Femur (tissue), 1 donor: ENCODE measurements at regions not wholly inside any gene's neighbourhood (a gene's known extent, or its start where the extent isn't known, plus 50 kb on each side); places are given as distances from the start of the nearest gene placed in this dataset.

Experiments
- DNase-seq: peaks from one replicate; pipeline ENCODE4 v3.0.0-alpha.2; 2017

DNA sequence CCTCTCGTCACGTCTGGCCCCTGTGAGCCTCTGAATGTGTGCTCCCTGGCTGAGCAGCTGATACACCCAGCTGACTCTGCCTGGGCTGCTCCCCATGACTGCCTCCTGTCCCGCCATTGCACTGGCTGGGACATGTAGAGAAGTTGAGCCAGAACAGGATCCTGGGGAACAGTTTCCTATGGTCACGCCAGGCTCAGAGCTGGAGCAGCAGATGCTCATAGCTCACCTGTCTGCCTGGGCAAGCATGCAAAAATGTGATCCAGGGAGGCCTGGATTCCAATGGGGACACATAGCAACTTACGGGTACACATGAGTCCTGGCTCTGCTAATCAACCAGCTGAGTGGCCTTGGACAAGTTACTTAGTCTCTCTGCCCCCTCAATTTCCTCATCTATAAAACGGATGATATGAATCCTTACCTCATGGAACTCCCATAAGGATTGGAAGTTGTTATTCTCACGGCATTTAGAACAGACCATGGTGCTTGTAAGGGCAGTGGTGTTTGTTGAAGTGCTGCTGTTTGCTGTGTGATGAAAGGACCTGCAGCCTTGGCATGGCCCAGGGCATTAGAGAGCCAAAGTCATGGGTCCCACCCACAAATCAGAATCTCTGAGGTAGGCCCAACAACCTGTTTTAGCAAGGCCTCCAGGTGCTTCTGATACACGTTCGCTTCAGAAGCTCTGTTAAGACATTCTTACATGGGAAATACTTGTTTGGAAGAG lies 150.3 kb upstream of the VANGL1 start:
- DNase-seq, result no peak

DNA sequence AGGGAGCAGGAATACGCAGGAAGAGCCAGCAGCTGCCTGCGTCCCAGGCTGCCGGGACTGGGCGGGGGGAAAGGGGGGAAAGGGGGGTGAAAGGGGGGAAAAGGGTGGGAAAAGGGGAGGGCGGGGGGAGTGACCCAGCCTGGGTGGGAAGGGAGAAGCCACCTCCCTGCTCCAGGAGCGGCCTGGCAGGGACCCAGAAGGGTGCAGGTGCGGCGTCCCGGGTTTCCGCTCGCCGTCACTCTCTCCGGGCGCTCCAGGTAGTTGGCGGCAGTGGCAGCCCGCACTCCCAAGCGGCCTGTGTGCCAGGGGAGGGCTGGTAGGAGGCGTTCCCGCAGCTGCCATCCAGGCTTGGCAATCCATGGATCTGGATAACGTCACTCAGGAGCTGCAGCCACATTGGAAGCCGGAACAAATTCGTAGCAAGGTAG lies 141.0 kb upstream of the NGF start:
- DNase-seq, result no peak

DNA sequence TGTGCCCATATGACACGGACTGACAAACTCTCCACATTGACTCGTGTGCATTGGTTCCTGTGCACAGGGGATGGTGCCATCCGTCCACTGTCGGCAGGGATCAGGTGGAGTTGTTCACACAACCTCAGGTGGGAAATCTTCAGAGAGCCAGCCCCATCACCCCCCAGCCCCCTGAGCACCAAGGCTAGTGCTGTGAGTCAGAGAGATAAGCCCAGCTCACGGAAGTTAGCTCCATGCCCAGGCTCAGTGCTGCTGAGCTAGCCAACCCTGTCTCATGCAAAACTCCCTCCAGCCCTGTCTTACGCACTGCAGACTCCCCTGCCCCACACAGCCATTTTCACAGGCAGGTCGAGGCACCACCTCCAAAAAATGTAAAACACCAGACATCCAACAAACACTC lies 139.0 kb upstream of the NGF start:
- no peak for DNase-seq

DNA sequence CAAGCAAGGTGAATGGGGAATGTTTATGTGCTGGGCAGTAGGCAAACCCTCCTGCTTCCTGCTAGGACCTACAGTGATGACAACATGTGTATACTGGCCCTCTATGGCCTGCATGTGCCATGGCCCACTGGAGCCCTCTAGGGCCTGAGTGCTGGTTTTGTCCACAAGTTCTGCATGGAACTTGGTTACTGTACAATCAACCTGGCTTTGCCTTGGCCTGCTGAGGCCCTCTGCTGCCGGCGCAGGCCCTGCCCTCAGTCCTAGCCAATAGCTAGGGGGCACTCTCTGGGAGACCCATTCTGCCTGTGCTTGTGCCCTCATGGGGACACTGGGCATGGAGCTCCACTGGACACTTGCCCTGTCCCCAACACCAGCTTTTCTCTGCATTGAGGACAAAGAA lies 138.6 kb upstream of the NGF start:
- no peak for DNase-seq

DNA sequence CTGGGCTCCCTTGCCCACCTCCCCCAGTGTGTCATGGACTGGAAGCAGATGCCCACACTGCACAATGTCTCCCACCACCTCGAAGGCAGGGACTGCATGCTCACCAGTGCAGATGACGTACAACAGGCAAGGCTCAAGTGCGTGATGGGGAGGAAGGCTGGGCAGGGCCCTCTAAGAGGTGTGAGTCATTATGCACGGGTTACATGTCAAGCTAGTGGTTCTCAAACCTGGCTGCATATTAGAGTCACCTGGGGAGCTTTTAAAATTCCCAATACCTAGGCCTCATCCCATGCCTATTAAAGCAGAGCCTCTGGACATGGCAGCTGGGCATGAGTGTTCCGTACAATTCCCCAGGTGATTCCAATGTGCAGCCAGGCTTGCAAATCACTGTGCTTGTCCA lies 137.9 kb upstream of the NGF start:
- no peak for DNase-seq

DNA sequence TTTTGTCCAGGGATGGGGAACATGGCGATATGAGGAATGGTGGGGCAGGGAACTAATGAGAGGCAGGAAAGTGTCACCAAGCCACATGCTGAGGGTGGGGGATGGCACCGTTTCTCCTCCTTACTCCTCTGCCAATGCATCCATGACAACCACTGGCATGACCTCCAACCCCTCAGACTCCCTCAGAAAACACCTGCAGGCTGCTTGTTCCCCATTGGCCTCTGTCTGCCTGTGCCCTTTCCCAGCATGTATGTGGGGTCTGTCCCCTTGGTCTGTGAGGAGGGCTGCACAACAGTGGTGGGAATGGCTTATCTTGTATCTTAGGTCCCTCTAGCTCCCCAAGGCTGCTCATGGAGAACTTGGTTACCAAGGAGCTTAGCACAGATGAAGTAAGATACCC lies 137.2 kb upstream of the NGF start:
- no peak for DNase-seq

DNA sequence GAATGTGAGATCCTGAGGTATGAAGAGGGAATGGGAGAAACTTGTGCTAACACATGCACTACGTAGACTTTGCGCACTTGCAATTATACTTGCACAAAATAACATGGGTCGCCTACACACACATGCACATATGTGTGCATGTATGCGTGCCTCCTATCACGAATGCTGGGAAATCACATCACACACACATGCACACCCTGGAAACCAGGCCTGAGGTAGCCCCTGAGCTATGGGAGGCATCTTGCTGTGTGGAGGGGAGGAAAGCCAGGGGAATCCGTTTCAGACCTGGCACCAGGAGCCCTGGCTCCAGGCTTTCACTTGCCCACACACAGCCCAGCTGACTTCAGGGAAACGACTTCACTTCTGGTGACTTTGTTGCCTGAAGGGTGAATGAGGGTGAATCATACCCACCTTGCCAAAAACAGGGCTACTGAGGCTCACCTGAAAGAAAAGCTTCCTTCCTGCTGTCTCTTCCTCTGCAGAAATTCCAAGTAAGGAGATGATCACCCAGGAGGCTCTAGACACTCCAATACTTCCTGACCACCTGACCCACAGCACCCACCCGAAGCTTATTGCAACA lies 136.0 kb upstream of the NGF start:
- DNase-seq, result no peak

DNA sequence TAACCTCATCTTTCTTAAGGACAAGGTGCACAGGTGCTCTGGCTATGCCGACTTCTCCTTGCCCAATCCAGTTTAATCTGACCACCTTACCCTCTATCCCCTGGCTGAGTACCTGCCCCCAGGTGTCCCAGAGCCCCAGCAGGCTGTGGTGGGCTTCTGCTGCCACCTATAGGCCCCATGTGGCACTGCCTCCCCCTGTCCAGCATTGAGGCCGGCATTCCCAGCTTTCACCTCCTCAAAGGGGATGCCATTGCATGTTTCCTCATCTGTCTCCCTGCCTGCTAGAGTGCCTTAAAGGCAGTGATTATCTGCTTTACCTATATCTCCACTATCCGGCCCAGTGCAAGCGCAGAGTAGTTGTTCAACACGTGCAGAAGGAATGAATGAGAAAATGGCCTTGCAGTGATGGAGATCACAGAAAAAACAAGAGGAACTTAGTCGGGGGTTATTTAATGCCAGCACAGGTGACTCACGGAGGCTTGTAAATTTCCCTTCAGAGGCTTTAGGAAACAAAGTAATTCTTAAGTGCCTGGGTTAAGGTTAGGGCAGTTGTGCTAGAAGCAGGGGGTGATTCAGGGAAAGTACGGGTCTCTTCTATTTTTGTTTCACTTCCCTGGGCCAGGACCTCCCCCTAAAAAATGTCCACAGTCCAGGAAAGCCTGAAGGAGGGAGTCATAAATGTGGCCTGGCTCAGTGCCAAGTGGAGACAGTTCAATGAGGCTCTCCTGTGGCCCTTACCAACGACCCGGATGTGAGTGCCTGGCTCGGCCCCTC lies 131.8 kb upstream of the NGF start:
- DNase-seq, result peak; percentile 43

DNA sequence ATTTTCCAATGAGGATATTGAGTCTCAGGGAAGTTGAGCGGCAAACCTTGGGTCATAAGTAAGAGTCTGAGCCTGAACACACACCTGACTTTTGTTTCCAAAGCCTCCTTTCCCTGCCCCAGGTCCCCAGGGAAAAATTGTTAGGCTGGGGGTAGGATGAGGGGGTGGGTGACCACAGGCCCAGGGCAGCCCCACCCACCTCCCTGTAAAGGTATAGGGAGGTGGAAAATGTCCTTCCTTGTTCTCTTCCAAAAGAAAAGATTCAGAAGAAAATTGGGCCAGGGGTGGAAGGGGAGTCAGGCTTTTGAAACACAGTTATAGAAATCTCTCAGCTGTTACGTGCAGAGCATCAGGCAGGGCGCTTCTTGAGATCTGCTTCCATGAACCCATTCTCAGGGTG lies 129.7 kb upstream of the NGF start:
- DNase-seq, result no peak

DNA sequence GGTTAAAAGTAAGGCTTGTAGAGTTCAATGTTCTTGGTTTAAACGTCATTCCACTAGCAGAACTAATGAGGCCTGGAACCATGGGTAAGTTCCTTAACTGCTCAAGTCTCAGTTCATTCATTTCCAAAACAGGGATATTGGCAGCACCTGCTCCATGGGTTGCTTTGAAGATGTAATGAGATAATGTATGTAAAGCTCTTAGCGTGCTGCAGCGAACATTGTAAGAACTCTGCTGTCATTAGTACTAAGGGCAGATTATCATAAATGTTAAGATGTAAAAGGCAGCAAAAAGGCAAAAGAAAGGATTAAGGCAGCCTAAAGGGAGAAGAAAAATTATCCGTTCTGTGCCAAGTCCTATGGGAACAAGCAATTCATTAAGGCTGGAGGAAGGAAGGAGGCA lies 129.1 kb upstream of the NGF start:
- DNase-seq, result no peak

DNA sequence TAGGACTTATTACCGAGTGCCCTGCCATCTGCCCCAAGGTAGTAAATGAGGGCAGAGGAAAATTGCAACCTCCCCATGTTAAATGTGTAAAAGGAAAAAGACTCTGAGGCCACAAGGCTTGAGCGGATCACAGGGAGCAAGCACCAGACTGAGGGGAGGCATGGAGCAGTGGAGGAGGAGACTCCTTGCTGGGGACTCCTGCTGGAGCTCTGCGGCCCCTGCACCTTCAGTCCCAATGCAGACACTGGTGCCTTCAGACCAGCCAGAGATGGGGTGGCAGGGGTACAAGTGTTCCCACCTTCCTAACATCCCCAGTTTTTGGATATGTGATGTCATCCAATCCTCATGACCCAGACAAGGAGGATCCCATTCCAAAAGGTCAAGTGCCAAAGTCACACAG lies 128.4 kb upstream of the NGF start:
- no peak for DNase-seq

DNA sequence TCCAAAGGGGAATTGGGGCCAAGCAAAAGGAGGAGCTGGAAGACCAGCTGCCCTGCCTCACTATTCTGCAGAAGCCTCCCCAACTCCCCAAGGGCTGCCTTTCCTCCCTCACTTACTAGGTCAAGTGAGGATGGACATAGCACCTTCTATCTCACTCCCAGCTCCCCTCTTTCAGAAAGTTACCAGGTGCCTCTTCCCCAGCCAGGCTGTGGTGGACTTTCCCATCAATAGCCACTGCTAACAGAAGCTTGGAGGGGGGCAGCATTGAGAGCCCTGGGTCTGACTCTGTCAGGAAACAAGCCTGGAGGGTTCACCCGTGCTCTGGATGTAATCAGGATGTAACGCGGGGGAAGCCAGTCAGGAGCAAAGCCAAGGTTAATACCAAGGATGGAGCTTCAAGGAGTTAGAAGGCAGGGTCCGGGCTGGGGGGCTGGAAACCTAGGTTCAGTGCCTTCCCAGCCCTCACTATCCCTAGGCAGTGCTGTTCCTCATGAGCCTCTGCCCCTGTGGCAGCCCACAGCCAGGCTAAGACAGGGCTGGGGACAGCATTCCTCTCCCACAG lies 127.8 kb upstream of the NGF start:
- DNase-seq, result no peak

DNA sequence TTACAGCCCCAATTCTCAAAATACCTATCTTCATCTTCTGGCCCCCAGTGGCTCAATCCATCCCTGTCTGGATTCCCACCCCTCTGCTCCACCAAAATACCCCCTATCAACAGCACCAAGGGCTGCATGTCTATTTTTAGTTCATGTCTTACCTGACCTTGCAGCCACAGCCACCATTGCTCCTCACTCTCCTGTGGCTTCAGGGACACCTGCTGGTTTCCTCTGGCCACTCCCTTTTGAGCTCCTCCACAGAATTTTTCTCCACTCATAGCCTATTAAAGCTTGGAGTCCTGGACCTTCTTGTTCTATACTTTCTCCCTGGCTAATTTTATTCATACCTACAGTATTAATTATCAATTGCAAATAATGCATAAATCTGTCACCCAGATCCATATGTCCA lies 125.3 kb upstream of the NGF start:
- DNase-seq, result no peak

DNA sequence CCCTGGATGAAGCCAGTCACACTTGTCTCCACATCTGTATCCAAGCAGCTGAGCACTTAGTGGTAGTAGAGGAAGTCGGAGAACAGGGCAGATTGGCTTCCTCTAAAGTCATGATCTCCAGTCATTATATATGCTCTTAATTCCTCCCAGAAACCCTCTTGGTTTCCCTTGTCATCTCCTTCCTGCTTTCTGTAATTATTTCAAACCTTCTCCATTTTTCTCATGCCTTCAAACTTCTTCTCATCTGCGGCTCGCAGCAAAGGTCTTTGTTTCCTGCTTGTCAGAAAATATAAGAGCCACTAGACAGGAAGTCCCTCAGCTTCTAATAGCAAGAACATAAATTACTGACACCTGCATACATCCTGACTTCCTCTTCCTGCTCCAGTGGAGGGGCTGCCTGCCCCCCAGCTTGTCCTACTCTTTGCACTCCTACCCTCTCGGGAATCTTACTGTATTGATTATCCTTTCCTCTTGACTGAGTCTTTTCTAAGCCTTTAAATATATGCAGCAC lies 124.6 kb upstream of the NGF start:
- DNase-seq, result no peak

DNA sequence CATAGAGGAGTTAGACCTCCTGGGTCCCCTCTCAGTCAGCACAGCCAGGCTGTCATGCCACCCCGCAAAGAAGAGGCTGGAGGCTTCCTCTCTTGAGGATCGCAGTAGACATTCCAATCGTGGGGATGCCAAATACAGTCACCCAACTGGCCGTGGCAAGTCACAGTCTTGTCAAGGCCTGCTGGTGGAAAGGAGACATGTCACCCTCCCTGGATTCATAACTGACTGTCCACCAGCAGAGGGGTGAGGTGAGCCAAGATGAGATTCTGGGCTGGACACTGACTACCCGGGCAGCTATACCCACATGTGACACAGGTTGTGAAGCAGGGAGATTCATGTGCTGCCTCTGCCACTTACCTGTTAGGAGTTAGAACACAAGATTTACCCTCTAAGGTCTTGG lies 123.5 kb upstream of the NGF start:
- DNase-seq, result no peak

DNA sequence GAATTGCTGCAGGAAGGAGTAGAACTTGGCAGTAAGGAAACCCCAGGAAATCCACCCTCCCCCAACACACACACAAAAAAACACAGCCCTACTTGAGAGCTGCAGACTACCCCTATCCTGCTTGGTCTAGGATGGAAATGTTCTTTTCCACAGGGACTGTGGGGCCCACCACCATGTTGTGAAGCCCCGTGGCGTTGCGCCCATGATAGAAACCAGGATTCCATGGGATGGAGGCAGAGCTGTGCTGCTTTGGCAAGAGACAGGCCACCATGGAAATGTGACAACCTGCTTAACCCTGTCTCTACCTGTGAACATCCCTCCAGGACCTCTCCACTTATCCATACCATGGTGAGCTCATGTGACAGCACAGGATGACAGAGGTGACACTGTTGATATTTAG lies 121.1 kb upstream of the NGF start:
- no peak for DNase-seq

DNA sequence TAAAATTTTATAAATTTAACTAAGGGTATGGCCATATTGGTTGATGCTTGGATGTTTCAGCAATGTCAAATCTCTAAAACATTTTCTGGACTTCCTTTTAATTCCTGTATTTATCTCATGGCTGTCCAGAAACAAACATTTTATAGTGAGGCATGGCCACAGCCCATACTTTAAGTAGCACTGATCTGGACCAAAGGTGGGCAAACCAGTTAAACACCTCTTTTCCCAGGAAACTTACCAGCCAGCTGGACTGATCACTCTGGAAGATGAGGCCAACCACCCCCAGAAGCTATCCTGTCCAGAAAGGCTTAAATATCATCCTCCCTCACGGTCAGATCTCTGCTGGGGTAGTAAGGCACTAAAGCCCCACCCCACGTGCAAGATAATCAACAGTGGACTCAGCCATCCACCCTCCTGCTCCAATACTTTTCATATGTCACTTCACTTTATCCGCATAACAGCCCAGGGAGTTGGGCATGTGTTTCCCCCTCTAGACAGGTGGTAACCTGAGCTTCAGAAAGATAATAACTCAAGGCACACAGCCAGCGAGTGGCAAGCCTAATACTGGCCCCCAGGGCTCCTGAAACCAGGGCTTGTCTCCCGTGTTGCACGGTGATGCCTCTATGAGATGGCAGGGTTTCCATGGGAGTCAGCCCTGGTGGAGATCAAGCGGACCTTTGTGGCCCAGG lies 120.5 kb upstream of the NGF start:
- no peak for DNase-seq

DNA sequence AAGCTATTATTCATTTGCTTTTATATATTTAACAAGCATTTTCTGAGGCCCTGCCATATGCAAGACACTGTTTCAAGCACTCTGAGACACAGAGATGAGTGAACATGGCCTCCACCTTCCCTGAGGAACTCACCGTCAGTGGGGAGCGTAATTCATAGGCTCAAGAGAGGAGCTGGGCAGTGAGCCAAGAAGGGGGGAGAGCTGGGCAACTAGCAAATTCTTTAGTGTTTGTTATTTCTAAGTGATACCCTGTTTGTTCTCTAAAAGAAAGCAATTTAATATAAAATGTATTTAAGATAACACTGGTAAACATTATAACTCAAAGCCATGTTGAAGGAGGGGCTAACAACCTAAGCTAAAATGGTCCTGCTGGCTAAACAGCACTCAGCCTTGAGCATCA lies 119.2 kb upstream of the NGF start:
- no peak for DNase-seq

DNA sequence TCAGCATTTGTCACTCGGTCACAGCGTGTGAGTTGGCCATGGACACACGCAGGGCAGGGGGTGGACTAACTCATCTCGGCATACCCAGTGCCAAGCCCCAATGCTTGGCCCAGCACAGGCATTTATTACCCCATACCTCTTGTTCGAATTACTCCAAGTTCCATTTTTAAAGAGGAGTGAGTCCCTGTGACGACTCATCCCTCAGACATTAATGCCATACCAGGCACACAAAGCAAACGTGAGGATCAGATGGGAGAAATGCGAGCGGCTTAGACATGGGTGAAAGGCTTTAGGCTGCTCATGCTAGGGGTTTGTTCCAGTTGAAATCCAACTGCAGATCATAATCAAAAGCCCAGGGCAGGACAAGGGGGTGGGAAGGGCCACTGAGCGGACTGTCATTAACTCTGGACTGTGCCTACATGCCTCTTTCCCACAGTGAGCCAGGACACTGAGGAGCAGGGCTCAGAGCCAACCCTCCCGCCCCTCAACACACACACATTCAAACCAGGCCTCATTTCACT lies 118.5 kb upstream of the NGF start:
- peak; percentile 63 for DNase-seq

DNA sequence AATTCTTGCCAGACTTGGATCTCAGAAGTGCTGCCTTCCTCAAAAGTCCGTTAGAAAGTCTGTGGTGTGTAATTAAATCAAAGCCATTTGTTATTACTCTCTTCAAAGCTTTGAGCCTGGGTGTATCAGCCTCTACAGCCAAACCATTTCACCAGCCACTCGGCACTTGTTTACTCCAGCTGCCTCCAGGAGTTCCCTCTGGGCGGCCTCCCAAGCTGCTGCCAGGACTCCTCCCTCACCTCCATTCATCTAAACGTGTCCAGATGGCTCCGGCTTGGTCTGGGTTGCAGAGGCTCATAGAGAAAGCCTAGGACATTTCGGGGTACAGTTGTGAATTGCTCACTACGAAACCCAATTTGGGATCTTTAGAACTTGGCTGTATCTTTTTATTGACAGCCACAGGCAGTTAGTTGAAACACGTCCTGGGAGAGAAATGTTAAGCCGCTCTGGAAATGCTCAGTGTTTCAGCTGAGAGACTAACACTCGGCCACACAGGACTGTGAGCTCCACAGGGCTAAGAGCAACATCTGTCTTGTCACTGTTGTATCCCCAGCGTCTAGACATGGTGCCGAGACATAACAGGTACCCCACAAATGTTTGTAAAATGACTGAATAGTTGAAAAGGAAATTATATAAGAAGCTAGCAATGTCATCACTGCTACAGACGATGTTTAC lies 116.9 kb upstream of the NGF start:
- no peak for DNase-seq

DNA sequence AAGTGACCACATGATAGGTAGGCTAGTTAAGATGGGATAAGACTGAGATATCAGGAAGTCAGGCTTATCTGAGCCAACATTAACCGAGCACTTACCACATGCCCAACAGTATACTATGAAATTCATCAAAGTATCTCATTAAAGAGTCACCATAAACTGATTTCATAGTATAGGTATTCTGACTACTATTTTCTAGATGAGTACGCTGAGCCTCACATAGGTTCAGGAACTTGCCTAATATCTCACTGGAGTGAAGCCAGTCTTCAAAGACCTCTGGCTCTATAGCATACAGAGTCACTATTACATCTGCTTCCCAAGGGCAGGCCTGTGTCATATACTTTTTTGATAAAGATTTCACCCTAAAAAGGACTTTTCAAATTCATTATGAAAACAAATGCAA lies 115.6 kb upstream of the NGF start:
- DNase-seq, result no peak

DNA sequence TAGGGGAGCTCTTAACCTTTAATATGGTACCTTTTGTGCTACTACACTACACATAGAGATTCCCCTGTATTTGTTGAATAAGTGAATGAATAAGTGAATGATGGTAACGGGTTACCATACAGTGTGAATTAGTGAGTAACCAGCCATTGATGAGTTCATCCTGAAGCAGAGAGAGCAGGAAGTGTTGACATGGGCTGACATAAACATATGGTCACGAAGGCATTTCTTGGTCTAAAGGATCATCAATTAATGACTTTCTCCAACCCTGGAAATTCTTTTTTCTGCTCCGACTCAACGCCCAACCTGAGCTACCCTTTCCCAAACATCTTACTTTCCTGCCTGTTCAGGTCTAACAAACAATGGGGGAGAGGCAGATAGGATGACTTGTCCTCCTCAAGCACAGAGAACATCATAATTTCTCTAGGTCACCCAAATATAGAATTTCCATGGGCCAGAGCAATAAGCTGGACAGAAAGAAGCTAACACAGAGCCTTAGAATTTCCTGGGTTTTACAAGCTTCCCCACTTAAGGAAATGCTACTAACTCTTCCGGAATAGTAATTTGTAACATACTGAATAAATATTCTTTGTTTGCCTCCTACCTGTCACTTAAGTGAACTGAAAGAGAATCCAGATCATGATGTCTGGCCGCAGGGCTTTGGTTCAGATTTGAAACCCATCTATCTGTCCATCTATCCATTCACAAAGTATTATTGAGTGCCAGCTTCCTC lies 114.7 kb upstream of the NGF start:
- no peak for DNase-seq
